Fibroblast of lung (primary cell): ENCODE measurements at regions not wholly inside any gene's neighbourhood (a gene's known extent, or its start where the extent isn't known, plus 50 kb on each side); places are given as distances from the start of the nearest gene placed in this dataset.

Experiments
- EZH2 ChIP-seq: IDR thresholded peaks from 2 replicates; pipeline ENCODE4 v1.5.1; 2012; ENCODE audit warnings: low read length, control low read depth, mild to moderate bottlenecking; ENCODE audit errors: missing control alignments
- TF ChIP-seq, protein P1 (sequence below), 2 donors: IDR thresholded peaks in 1 of 2; conservative IDR thresholded peaks in 1 of 2; 1 replicate in 1 of 2; 2 replicates in 1 of 2; pipeline ENCODE4 v1.5.1; 2011 to 2012; ENCODE audit warnings: low read length in 2 of 2, control low read depth in 1 of 2, inconsistent platforms in 1 of 2, low read depth in 1 of 2, mild to moderate bottlenecking in 1 of 2

DNA sequence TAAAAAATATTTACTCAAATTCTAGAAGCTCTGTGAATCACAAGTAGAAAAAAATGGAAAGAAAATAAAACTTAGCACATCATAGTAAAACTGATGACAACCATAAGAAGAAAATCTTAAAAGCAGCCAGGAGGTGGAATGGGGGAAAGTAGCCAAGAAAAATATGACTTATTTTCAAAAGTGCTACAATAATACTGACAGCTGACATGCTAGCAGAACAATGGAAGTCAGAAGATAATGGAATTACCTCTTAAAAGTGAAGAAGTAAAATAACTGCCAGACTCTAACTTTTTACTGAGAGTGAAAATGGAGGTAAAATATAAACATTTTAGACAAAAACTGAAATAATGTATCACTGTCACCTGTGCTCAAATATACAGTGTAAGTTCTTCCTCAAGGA is 532.2 kb upstream of the SGCD start:
- no peak for TF ChIP-seq EZH2
- TF ChIP-seq, protein P1, sequence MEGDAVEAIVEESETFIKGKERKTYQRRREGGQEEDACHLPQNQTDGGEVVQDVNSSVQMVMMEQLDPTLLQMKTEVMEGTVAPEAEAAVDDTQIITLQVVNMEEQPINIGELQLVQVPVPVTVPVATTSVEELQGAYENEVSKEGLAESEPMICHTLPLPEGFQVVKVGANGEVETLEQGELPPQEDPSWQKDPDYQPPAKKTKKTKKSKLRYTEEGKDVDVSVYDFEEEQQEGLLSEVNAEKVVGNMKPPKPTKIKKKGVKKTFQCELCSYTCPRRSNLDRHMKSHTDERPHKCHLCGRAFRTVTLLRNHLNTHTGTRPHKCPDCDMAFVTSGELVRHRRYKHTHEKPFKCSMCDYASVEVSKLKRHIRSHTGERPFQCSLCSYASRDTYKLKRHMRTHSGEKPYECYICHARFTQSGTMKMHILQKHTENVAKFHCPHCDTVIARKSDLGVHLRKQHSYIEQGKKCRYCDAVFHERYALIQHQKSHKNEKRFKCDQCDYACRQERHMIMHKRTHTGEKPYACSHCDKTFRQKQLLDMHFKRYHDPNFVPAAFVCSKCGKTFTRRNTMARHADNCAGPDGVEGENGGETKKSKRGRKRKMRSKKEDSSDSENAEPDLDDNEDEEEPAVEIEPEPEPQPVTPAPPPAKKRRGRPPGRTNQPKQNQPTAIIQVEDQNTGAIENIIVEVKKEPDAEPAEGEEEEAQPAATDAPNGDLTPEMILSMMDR (conservative IDR thresholded peaks at IDR 0.05 in 1 of 2, IDR thresholded peaks at IDR 0.05 in 1 of 2; ENCODE audit: low read depth in 1 of 2, low read length in 2 of 2), result no peak
